ENCODE measurements at regions not wholly inside any gene's neighbourhood (a gene's known extent, or its start where the extent isn't known, plus 50 kb on each side); places are given as distances from the start of the nearest gene placed in this dataset.

DNA sequence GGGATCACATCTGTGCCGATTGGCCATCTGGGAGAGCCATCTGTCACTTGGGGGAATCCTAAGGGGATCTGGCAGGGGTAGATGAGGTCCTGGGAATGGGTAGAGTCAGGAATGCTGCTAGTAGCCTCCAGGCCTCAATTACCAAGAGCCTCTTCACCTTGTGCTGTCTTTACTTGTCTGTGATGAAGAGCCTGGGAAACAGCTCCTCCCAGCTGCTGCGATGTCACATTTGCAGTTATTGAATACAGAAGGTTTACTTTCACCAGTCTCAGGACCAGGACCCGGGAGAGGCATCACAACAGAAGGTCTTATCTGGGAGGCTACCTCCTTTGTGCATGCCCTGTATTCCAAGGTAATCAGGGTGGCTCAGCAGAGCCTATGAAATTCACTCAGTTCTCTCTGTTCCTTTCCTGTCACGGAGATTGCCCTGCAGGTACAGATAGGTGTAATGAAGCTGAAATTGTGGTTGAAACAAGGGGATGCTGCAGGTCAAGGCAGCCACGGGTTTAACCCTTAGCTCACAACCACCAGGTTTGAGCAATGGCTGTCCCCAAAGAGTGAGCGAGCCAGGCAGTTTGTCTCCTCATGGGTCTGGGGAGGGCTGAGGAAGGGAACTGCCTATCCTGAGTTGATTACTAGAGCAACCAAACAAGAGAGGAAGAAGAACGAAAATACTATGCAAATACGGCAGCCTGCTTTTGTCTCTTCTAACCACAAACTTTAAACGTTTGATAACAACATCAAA lies 298.9 kb upstream of the RORA start:
- Histone ChIP-seq H3K4me1 (no peaks in the 10 kb centered on the region), H3K27me3 (ENCODE audit: control insufficient read depth, insufficient read depth, low read length) (no peaks in the 10 kb centered on the region), H2AFZ (no peak overlapping the region), H3K79me2 (no peaks in the 10 kb centered on the region), H3K4me3 (ENCODE audit: low read depth, low read length) (no peak overlapping the region), H3K4me2 (ENCODE audit: low read length) (no peak overlapping the region), H3K27ac (no peak overlapping the region), H3K36me3 (ENCODE audit: control insufficient read depth, insufficient read depth, low read length) (no peaks in the 10 kb centered on the region), H3K9me3 (ENCODE audit: control insufficient read depth, low read length) (no peaks in the 10 kb centered on the region), H3K9ac (no peak overlapping the region)
- no peak for TF ChIP-seq CTCF (IDR thresholded peaks at IDR 0.05)

- H3K9ac ChIP-seq: no peak overlapping the region
- H3K4me3 ChIP-seq (ENCODE audit: low read depth, low read length): no peak overlapping the region
- no peak overlapping the region for H3K27ac ChIP-seq
- H3K36me3 ChIP-seq (ENCODE audit: control insufficient read depth, insufficient read depth, low read length): no peaks in the 10 kb centered on the region
- H3K9me3 ChIP-seq (ENCODE audit: control insufficient read depth, low read length): no peaks in the 10 kb centered on the region
- H3K27me3 ChIP-seq (ENCODE audit: control insufficient read depth, insufficient read depth, low read length): no peaks in the 10 kb centered on the region
- H3K4me2 ChIP-seq (ENCODE audit: low read length): no peak overlapping the region
- no peaks in the 10 kb centered on the region for H3K4me1 ChIP-seq
- H3K79me2 ChIP-seq: no peaks in the 10 kb centered on the region
- TF ChIP-seq CTCF (IDR thresholded peaks at IDR 0.05): no peak
- H2AFZ ChIP-seq: no peak overlapping the region
These were observed 295.4 kb upstream of the RORA start for GRCh38 chr15:61524545-61524944.

DNA sequence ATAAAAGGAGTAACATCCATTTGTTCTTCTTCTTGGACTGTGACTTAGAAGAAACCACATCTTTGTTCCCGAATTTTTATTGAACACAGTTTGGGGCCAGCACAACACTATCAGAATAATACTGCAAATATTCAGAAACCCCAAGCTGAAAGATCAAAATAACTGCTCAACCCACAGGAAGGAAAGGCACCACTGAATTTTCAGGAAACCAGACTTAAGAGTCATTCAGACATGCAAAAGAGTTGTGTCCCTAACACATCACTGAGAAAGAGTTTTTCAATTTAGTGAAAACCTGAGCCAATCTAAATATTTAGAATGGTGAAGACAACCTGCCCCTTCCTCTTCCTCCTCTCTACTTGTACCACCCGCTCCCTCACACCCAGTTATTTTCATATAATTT lies 295.0 kb upstream of the RORA start:
- Histone ChIP-seq H3K79me2 (no peaks in the 10 kb centered on the region), H3K4me2 (ENCODE audit: low read length) (no peak overlapping the region), H3K4me1 (no peaks in the 10 kb centered on the region), H3K9ac (no peak overlapping the region), H3K36me3 (ENCODE audit: control insufficient read depth, insufficient read depth, low read length) (no peaks in the 10 kb centered on the region), H3K9me3 (ENCODE audit: control insufficient read depth, low read length) (no peaks in the 10 kb centered on the region), H3K27me3 (ENCODE audit: control insufficient read depth, insufficient read depth, low read length) (no peaks in the 10 kb centered on the region), H3K4me3 (ENCODE audit: low read depth, low read length) (no peak overlapping the region), H3K27ac (no peak overlapping the region), H2AFZ (no peak overlapping the region)
- TF ChIP-seq CTCF (IDR thresholded peaks at IDR 0.05): no peak

GRCh38 chr15:61522411-61522810 lies 293.3 kb upstream of the RORA start:
- H3K4me1 ChIP-seq: no peaks in the 10 kb centered on the region
- no peak for TF ChIP-seq CTCF (IDR thresholded peaks at IDR 0.05)
- H3K36me3 ChIP-seq (ENCODE audit: control insufficient read depth, insufficient read depth, low read length): no peaks in the 10 kb centered on the region
- H3K27ac ChIP-seq: no peak overlapping the region
- no peak overlapping the region for H3K9ac ChIP-seq
- H3K9me3 ChIP-seq (ENCODE audit: control insufficient read depth, low read length): no peaks in the 10 kb centered on the region
- no peak overlapping the region for H3K4me3 ChIP-seq (ENCODE audit: low read depth, low read length)
- no peaks in the 10 kb centered on the region for H3K79me2 ChIP-seq
- H3K4me2 ChIP-seq (ENCODE audit: low read length): no peak overlapping the region
- no peak overlapping the region for H2AFZ ChIP-seq
- no peaks in the 10 kb centered on the region for H3K27me3 ChIP-seq (ENCODE audit: control insufficient read depth, insufficient read depth, low read length)

DNA sequence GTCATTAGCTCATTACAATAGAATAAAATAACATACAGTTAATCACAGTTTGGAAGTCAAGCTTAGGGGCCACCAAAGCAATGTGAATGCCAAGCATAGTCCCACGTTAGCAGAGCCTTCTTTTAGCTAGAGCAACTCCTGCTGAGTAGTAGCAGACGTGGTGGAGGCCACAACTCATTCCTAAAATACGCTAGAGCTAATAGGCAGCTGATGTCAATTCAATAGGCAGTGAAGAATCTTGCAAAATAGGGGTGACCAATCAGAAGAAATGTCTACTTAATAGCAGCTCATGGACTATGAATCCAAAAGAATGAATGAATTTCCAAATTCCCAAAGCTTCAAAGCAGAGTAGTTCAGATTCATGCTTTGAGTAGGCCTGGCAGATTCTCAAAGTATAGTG lies 292.9 kb upstream of the RORA start:
- H3K27me3 ChIP-seq (ENCODE audit: control insufficient read depth, insufficient read depth, low read length): no peaks in the 10 kb centered on the region
- H3K9ac ChIP-seq: no peak overlapping the region
- H3K4me3 ChIP-seq (ENCODE audit: low read depth, low read length): no peak overlapping the region
- TF ChIP-seq CTCF (IDR thresholded peaks at IDR 0.05): no peak
- no peak overlapping the region for H2AFZ ChIP-seq
- H3K36me3 ChIP-seq (ENCODE audit: control insufficient read depth, insufficient read depth, low read length): no peaks in the 10 kb centered on the region
- no peak overlapping the region for H3K4me2 ChIP-seq (ENCODE audit: low read length)
- no peaks in the 10 kb centered on the region for H3K79me2 ChIP-seq
- H3K4me1 ChIP-seq: no peaks in the 10 kb centered on the region
- no peak overlapping the region for H3K27ac ChIP-seq
- no peaks in the 10 kb centered on the region for H3K9me3 ChIP-seq (ENCODE audit: control insufficient read depth, low read length)
